GM19351 (cell line): ENCODE measurements at regions not wholly inside any gene's neighbourhood (a gene's known extent, or its start where the extent isn't known, plus 50 kb on each side); places are given as distances from the start of the nearest gene placed in this dataset.
A peak's percentile ranks its signal among the peaks of the same experiment; 100 is the strongest.

Experiments
- ATAC-seq: cut with Tn5 transposase; IDR thresholded peaks from one replicate; pipeline ENCODE4 v1.9.1; 2021; ENCODE audit warnings: mild to moderate bottlenecking, moderate library complexity; ENCODE audit not compliant: unreplicated experiment

DNA sequence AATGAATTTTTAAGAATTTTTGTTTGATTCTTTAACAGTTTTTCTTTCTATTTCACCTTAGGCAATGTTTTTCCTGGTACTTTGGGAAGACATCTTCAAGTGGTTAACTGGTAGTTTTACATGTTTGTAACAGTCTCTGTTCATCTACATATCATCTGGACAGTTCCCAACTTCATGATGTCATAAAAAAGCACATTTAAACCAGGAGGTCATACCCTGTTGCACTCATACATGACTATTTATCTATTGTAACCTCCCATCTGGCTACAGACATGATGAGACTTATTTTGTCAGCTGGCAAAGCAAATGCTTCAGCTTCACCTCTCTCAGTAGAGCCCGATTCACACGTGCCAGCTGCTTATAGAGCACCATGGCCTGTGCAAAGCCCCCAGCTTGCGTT, 99.8 kb upstream of the YPEL5 start:
- ATAC-seq: no peak

DNA sequence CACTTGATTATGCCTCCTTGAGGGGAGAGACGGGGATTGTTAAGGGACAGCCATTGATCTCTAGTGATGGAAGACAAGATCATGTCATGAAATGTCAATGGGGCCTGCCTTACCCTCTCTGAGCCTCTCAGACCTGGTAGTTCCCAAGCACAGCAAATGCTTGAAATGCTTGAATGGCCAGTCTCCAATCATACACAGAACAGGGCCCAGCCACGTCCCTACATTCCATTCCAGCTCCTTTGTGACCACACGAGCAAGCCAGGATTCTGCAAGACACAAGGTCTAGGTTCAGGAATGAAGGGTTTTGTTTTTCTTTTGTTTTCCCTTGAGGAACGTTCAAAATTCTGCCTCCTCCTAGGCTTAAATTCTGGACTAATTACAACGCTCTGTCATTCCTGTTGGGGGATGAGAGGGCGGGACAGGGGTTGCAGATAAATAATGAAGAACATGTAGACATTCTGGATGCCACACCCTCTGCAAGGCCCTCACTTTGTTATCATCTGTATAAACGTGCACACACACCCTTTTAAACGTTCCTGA, 98.1 kb upstream of the YPEL5 start:
- no peak for ATAC-seq

DNA sequence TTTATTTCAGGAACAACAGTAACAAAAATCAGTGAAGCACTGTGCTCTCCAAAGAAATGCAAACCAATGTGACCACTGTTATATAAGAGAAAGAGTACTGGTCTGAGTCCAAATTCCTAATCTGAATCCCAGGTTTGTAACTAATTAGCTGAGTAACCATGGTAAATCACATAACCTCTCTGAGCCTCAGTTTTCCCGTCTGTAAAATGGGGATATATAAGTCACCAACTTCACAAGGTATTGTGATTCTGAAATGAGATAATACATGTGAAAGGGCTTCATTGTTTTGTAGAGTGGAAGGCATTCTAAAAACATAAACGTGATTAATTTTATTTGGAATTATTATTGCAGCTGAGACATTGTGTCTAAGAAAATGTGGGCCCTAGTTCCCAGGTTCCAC, 91.3 kb upstream of the YPEL5 start:
- no peak for ATAC-seq

DNA sequence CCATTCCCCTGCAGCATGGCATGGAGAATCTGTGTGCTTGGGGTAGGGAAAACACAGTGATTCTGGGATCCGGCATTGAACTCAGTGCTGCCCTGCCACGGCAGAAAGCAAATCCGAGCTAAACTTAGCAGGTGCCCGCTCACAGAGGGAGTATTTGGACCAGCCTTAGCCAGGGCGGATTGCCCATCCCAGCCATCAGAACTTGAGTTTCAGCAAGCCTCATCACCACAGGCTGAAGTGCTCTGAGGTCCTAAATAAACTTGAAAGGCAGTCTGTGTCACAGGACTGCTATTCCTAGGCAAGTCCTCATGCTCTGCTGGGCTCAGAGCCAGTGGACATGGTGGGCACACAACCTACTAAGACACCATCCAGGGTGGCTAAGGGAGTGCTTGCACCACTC, 86.2 kb upstream of the YPEL5 start:
- ATAC-seq: no peak

DNA sequence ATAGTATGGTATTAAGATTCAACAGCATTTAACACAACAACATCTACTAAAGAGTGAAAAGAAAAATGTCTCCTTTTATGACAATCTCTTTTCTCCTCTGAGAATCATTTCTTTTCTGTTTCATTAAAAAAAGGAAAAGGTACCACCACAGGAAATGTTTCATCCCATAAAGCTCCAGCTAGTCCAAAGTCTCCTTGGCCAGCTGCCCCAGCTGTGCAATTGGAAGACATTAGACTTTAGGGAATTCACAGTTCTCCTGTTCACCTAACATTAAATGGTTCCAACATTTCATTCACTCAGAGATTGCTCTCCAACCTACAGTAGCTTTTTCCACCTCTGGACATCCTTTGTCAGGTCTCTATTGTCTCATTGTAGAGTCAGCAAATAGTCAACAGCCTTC, 78.7 kb upstream of the YPEL5 start:
- ATAC-seq: no peak

DNA sequence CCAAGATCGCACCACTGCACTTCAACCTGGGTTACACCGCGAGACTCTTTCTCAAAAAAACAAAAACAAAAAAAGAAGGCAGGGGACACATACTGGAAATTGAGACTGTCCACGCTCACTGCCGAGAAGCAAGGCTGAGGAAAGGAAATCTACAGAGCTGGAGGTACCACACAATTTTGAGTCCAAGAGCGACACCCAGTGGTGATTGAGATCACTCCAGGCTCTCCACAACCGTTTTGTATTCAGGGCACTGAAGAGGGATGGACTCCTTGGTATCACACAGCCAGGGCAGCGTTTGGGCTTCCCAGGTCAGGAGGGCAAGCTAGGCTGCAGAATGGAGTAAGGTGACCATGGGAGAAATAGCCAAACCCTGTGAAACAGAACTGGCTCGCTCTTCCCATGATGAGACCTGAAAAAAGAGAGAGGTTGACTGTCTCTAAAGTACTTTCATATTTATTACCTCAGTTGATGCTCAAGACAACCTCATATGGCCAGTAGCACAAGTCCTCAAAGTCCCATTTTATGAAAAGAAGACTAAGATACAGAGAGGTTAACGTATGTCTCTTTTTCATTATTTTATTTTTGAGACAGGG, 74.5 kb upstream of the YPEL5 start:
- ATAC-seq: peak; percentile 81

DNA sequence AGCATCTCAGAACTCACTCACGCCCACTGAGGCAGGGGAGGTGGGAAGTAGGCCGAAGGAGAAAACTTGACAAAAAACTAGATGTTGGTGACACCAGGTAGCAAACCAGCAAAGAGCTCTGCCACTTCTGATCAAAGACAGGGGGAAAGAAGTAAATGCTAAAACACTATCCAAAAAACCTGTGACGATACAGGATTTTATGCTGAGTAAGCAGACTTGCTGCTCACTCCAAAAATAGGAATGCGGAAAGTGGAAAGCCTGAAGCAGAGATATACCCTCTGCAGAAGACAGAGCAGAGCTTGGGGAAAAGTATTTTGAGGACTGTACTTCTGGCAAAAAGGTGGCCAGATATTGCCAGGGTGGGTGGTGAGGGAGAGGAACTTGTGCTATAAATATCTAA, 73.3 kb upstream of the YPEL5 start:
- ATAC-seq: no peak

DNA sequence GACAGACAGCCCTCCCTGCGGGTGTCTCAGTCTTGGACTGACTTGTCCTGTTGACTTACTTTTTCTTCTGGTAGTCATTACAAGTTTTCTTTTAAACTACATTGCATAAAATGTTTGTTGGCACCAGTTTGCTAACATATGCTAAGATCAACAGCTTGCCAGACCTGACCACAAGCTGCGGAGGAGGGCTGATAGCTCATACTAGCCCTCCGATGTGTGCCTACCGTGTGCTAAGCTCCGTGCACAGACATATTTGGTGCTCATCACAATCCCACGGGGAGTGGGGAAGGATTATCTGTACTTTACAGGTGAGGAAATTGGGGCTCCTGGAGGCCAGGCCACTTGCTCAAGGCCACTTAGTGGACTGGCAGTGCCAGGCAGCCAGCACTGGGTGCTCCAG, 72.8 kb upstream of the YPEL5 start:
- ATAC-seq: no peak

DNA sequence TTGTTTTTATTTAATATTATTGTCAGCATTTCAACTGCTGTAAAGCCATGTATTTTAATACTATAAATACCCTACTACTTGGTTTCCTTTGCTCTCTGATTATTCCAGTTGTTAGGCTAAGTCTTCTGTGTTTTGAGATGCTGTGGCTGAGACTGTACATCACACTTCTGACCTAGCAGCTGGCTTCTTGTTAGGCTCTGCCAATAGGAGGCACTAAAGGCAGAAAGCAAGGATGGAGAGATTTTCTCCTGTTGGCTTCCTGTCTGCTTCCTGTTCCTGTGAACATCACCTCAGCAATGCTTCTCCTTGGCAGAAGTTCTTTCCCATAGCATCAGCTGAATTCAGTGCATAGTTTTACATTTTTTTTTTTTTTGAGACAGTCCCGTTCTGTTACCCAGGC, 68.3 kb upstream of the YPEL5 start:
- ATAC-seq: no peak

DNA sequence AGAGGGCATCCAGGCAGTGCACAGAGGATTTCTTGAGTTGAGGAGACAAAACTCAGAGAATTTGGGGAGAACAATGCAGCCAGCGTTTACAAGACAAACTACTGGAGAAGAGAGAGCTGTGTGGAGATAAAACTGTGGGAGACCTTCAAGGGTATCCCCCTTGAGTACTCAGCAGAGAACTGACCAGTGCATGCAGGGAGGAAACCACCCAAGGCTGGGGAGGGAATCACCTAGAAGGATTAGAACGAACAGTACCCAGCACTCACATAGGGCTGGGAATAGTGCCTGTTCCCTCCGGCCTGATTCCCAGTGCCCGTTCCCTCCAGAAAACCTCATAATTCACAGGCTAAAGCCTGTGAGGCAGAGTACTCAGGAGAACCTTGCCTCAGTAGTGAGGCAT, 61.9 kb upstream of the YPEL5 start:
- no peak for ATAC-seq

DNA sequence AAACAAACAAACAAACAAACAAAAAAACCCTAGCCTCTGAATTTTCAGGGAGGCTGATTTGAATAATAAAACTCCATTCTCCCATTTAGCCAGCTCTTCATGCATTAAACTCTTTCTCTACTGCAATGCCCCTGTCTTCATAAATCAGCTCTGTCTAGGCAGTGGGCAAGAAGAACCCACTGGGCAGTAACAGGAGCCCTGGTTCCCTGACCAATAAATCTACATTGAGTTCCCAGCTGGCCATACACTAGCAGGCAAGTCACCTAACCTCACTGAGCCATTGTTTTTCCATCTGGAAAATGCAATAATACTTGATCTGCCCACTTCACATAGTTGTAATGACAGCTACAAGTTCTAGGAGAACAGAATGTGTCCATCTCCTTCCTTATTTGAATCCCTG, 57.6 kb upstream of the YPEL5 start:
- ATAC-seq: no peak

DNA sequence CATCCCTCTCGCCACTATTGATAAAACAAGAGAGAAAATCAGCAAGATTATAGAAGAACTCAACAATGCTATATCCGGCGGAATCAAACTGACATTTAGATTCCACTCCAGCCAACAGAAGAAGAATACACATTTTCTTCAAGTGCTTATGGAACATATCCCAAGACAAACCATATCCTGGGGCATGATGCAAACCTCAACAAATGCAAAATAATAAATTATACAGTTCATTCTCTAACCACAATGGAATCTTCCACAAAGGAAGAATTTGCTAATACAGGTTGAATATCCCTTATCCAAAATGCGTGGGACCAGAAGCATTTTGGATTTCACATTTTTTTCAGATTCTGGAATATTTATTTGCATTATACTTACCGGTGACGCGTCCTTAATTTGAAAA, 51.4 kb upstream of the YPEL5 start:
- ATAC-seq: no peak

DNA sequence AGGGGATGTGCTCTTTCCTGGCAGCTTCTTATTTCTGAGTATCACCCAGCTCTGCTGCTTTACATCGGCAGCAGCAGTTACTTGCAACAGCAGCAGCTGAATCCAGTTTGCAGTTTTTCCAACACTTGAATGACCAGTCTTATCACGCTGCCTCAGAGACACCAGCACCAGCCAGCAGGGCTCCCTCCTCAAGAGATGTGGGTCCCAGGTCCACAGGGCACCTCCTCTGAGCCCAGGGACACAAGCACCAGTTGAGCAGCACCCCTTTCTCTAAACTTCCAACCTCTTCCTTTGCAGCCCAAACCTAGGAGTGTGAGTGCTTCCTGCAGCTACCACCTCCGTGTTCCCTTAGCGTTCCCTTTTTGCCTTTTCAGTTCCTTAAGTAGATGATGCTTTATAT, 50.4 kb upstream of the YPEL5 start:
- no peak for ATAC-seq
